Stimulated activated naive CD8-positive, alpha-beta T cell treated with anti-CD3 and anti-CD28 coated beads, Interleukin-15, amount 100 ng/mL, for 72 hours (primary cell): ENCODE measurements at regions not wholly inside any gene's neighbourhood (a gene's known extent, or its start where the extent isn't known, plus 50 kb on each side); places are given as distances from the start of the nearest gene placed in this dataset.

Experiments used
- ATAC-seq: fragments of 150-1000 bp; cut with Tn5 transposase; 2 replicates; pipeline ENCODE4 v1.10.0; 2021; ENCODE audit warnings: mild to moderate bottlenecking, moderate library complexity
- DNase-seq, 2 donors: peaks; one replicate each; pipeline ENCODE4 v3.0.0; 2021 to 2022
- H3K27ac Mint-ChIP-seq, 2 donors: one replicate each; pipeline ENCODE4 v1.8.0; 2022; ENCODE audit warnings: mild to moderate bottlenecking in 2 of 2, mixed read lengths in 2 of 2, moderate library complexity in 2 of 2
- H3K27me3 Mint-ChIP-seq: one replicate; pipeline ENCODE4 v1.8.0; 2022; ENCODE audit warnings: mixed read lengths
- H3K4me1 Mint-ChIP-seq: one replicate; pipeline ENCODE4 v1.8.0; 2022; ENCODE audit warnings: mild to moderate bottlenecking, mixed read lengths
- H3K4me3 Mint-ChIP-seq, 2 donors: one replicate each; pipeline ENCODE4 v1.8.0; 2022; ENCODE audit warnings: mild to moderate bottlenecking in 2 of 2, mixed read lengths in 2 of 2, moderate library complexity in 1 of 2
- H3K9me3 Mint-ChIP-seq, 2 donors: one replicate each; pipeline ENCODE4 v1.8.0; 2022; ENCODE audit warnings: mixed read lengths in 2 of 2

DNA sequence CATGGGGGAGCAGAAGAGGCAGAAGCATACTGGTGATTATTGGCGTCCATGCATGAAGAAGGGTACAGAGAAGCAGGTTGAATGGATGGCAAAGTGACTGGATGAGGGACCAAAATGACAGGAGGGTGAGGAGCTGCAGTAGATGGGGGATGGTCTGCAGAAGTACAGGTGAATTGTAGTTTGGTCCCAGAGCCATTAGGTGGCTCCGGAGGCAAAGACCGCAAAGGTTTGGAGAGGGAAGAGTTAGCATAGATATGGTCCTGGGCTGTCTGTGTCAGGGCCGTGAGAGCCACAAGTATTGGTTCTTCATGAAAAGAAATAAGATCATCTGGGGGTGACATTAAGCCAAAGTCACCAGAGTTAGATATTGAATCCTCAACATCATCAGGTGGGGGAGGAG lies 59.0 kb upstream of the ZNF726 start:
- H3K4me3 Mint-ChIP-seq = no peak overlapping the region
- ATAC-seq (no peak), DNase-seq (no peak)
- no peaks in the 10 kb centered on the region for H3K4me1 Mint-ChIP-seq
- no peaks in the 10 kb centered on the region for H3K27me3 Mint-ChIP-seq
- H3K27ac Mint-ChIP-seq = no peak overlapping the region
- H3K9me3 Mint-ChIP-seq = peaks cover 27 to 47% of the 10 kb centered on the region in 2 donors

DNA sequence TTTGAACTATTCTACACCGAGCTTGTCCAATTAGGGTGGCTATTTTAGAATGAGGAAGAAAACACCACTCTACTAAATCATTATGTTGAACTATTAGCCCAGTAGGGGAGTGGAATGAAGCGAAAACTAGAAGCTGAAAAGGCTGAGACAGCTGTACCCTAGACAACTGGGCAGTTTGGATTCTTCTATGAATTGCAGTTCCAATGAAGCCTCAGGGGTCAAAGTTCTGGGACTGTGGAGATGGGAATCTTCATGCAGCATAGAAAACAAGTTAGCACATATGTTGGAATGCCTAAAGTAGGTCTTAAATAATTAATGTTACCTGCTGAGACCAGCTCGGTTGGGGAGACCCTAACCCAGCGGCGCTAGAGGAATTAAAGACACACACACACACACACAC lies 62.7 kb upstream of the ZNF726 start:
- Mint-ChIP-seq H3K9me3 (peaks cover 34 to 69% of the 10 kb centered on the region in 2 donors), H3K4me1 (no peaks in the 10 kb centered on the region), H3K27me3 (no peaks in the 10 kb centered on the region), H3K4me3 (no peak overlapping the region), H3K27ac (peak overlapping the region in 1 of 2 donors; percentile 72)
- no peak for DNase-seq
- no peak for ATAC-seq

DNA sequence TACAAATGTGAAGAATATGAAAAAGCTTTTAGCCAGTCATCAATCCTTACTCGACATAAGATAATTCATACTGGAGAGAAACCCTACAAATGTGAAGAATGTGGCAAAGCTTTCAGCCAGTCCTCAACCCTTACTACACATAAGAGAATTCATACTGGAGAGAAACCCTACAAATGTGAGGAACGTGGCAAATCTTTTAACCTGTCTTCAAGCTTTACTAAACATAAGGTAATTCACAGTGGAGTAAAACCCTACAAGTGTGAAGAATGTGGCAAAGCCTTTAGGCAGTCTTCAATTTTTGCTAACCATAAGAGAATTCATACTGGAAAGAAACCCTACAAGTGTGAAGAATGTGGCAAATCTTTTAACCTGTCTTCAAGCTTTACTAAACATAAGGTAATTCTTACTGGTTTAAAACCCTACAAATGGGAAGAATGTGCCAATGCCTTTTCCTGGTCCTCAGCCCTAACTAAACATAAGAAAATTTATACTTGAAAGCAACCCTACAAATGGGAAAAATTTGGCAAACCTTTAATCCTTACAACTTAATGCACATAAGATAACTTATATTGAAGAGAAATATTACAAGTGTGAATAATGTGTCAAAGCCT lies 74.1 kb upstream of the ZNF681 start:
- Mint-ChIP-seq H3K9me3 (peaks cover 34 to 36% of the 10 kb centered on the region in 2 donors), H3K27me3 (no peaks in the 10 kb centered on the region), H3K27ac (no peak overlapping the region), H3K4me3 (no peak overlapping the region), H3K4me1 (no peaks in the 10 kb centered on the region)
- ATAC-seq = no peak
- DNase-seq = no peak

- H3K27me3 Mint-ChIP-seq = no peaks in the 10 kb centered on the region
- peak; percentile 76 for ATAC-seq
- peak in 1 of 2 donors; percentile 38 for DNase-seq
- peaks cover 13 to 30% of the 10 kb centered on the region in 2 donors for H3K9me3 Mint-ChIP-seq
- no peak overlapping the region for H3K4me3 Mint-ChIP-seq
- H3K4me1 Mint-ChIP-seq = no peaks in the 10 kb centered on the region
- no peak overlapping the region for H3K27ac Mint-ChIP-seq
Observed at GRCh38 chr19:23823952-23824389, 65.3 kb upstream of the ZNF681 start.

GRCh38 chr19:23822735-23823134 lies 64.0 kb upstream of the ZNF681 start:
- ATAC-seq = no peak
- peak overlapping the region in 1 of 2 donors; percentile 19 for H3K27ac Mint-ChIP-seq
- H3K4me1 Mint-ChIP-seq = no peaks in the 10 kb centered on the region
- no peaks in the 10 kb centered on the region for H3K27me3 Mint-ChIP-seq
- H3K4me3 Mint-ChIP-seq = no peak overlapping the region
- DNase-seq = no peak
- H3K9me3 Mint-ChIP-seq = peaks cover 17 to 30% of the 10 kb centered on the region in 2 donors

DNA sequence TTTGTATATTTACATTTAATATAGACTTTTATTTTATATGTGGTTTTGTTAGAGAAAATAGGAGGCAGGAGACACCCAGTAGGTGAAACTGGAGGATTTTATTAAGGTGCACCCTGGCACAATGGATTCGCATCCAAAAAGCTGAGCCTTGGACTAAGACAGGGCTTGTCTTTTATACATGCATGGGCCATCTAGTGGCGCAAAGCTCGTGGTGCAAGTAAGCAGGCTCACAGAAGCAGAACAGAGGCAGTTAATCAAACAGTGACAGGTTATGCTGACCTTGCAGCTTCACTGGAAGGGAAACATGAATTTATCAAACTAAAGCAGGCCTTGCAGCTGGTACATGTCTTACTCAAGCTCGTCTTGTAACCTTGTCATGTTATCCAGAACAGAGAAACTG lies 58.8 kb upstream of the ZNF681 start:
- H3K27me3 Mint-ChIP-seq = no peaks in the 10 kb centered on the region
- ATAC-seq = peak; percentile 69
- no peak overlapping the region for H3K4me3 Mint-ChIP-seq

GRCh38 chr19:23810496-23810895 lies 51.8 kb upstream of the ZNF681 start:
- H3K9me3 Mint-ChIP-seq = no peaks in the 10 kb centered on the region
- ATAC-seq = no peak
- H3K4me1 Mint-ChIP-seq = no peaks in the 10 kb centered on the region
- no peak overlapping the region for H3K4me3 Mint-ChIP-seq
- no peak overlapping the region for H3K27ac Mint-ChIP-seq
- DNase-seq = no peak
- H3K27me3 Mint-ChIP-seq = no peaks in the 10 kb centered on the region

More for the DNA sequence above, 58.8 kb upstream of the ZNF681 start:
- no peak overlapping the region for H3K27ac Mint-ChIP-seq
- peak; percentile 17 to 33 for DNase-seq
- H3K4me1 Mint-ChIP-seq = no peaks in the 10 kb centered on the region
- peaks cover 13 to 16% of the 10 kb centered on the region in 2 donors for H3K9me3 Mint-ChIP-seq
